Small intestine (tissue), 7 donors: ENCODE measurements at regions not wholly inside any gene's neighbourhood (a gene's known extent, or its start where the extent isn't known, plus 50 kb on each side); places are given as distances from the start of the nearest gene placed in this dataset.

Source experiments
- DNase-seq, 2 donors: peaks; one replicate each; pipeline versions ENCODE4 v3.0.0 to v3.0.0-alpha.2; 2013
- FAIRE-seq: peaks from 2 replicates; lab custom pipeline; 2012; peaks lifted over from hg19 to GRCh38; lab: Jason Lieb, UNC
- H3K27ac ChIP-seq, 3 donors: one replicate each; pipeline ENCODE4 v1.5.1; 2013; ENCODE audit warnings: low read length in 2 of 3, mild to moderate bottlenecking in 2 of 3, control low read depth in 1 of 3, inconsistent platforms in 1 of 3, low read depth in 1 of 3, moderate library complexity in 1 of 3
- H3K27me3 ChIP-seq, 3 donors: one replicate each; pipeline ENCODE4 v1.6.1; 2013; ENCODE audit warnings: low read length in 3 of 3, inconsistent platforms in 1 of 3; ENCODE audit not compliant: control insufficient read depth in 3 of 3, insufficient read depth in 3 of 3
- H3K36me3 ChIP-seq, 3 donors: one replicate each; pipeline ENCODE4 v1.6.1; 2013; ENCODE audit warnings: low read length in 3 of 3, inconsistent platforms in 1 of 3, low read depth in 1 of 3, mild to moderate bottlenecking in 1 of 3, moderate library complexity in 1 of 3; ENCODE audit not compliant: control insufficient read depth in 3 of 3, insufficient read depth in 2 of 3
- H3K4me1 ChIP-seq, 3 donors: one replicate each; pipeline ENCODE4 v1.6.1; 2013; ENCODE audit warnings: low read length in 2 of 3, inconsistent platforms in 1 of 3, low read depth in 1 of 3, mild to moderate bottlenecking in 1 of 3, moderate library complexity in 1 of 3; ENCODE audit not compliant: control insufficient read depth in 3 of 3, insufficient read depth in 2 of 3
- H3K4me3 ChIP-seq, 3 donors: one replicate each; pipeline ENCODE4 v1.5.1; 2013; ENCODE audit warnings: low read length in 3 of 3, control low read depth in 1 of 3, inconsistent platforms in 1 of 3, low read depth in 1 of 3, mild to moderate bottlenecking in 1 of 3, moderate library complexity in 1 of 3
- H3K9me3 ChIP-seq, 2 donors: one replicate each; pipeline ENCODE4 v1.6.1; 2013; ENCODE audit warnings: low read depth in 1 of 2, low read length in 1 of 2; ENCODE audit not compliant: control insufficient read depth in 2 of 2, insufficient read depth in 1 of 2
- WGBS, 3 donors: extraction: QIAGEN DNeasy Blood & Tissue Kit; methylation state at CpG; one replicate each; pipeline ENCODE4 v1.1.7; 2013; 5-methylcytosine and 5-hydroxymethylcytosine counted together
- donor health status: healthy with polysubstance abuse.
- donor health status: control.
- donor health status: control.
- donor health status: Bipolar disorder and iron deficiency.
- donor health status: healthy.

- 74 to 81% (median 75%) methylated on average over 10 of the region's 10 CpGs for WGBS, 3 donors
- FAIRE-seq = no peak
- H3K4me1 ChIP-seq = peaks cover 0 to 14% (median 7%) of the 10 kb centered on the region in 3 donors
- DNase-seq = no peak
- no peak overlapping the region for H3K4me3 ChIP-seq
- H3K27me3 ChIP-seq = no peaks in the 10 kb centered on the region
- H3K9me3 ChIP-seq = no peaks in the 10 kb centered on the region
- no peak overlapping the region for H3K27ac ChIP-seq
- H3K36me3 ChIP-seq = no peaks in the 10 kb centered on the region
These were observed 66.0 kb upstream of the ACSL3 start for GRCh38 chr2:222794585-222795449.

DNA sequence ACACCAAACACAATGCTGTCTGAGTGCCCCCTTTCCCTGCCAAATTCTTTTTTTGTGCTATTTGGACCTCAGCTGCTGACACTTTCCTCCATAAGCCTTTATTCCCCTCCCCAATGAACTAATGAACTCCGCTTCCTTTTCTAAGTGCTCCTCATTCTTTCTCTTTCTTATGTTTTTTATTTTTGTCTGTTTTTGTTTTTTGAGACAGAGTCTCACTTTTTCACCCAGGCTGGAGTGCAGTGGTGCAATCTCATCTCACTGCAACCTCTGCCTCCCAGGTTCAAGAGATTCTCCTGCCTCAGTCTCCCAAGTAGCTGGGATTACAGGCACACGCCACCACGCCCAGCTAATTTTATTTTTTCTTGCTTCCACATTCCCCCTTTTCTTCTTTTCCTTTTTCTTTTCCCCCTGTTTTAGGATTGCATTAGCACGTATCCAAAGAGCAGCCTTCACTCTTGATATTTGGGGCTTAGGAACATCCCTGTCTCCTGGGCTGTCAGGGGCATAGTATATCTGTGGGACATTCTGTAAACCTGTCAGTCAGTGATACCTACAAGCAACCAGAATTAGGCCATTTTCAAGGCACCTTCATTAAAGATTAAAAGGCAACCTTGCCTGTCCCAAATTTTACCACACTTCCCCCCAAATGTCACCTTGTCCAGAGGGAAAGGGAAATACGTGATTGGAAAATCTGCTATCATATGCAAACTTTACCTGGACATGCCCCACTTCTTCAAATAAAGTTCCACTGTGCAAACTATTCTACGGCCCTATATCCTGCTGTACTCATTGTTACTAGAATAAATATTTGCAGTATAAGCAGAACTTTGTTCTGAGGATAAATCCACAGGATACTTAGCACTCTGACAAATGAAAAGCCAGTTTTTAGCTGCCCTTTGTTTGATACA lies 65.1 kb upstream of the ACSL3 start:
- FAIRE-seq (no peak), DNase-seq (peak in 1 of 2 donors; percentile 24)

DNA sequence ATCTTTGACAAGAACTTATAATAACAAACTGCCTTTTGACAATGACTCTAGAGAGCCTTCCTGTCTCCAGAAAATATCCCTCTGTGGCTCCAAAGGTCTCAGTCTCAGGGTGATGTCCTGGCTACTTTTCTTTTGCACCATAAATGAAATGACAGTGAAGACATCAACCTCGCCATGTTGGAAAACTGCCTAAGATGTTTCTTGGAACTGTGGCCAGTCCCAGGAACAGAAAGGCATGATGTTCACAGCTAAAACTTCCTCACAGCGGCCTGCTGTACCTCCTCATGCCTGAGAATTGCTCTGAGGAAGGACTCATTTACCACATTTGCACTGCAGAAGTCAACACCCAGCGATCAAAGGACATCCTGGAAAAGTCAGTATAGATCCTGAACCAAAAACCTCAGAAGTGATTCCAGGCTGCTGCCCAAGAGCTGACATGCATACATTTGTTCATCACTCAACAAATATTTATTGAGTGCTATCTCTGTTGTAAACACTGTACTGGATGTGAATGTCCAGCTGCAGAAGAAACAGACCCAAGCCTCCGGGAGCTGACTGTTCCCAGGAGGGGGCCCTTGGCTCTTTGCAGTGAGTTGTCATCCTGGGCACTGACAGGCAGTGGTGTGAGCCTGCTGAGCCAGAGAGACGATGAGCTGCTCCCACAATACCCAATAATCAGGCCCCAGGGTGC lies 64.3 kb upstream of the ACSL3 start:
- Histone ChIP-seq H3K9me3 (no peaks in the 10 kb centered on the region), H3K4me3 (no peak overlapping the region), H3K27me3 (no peaks in the 10 kb centered on the region), H3K36me3 (no peaks in the 10 kb centered on the region), H3K4me1 (peaks cover 0 to 14% (median 6%) of the 10 kb centered on the region in 3 donors), H3K27ac (peak overlapping the region in 2 of 3 donors; percentile 49 to 77)
- 47 to 59% (median 59%) methylated on average over 5 of the region's 5 CpGs for WGBS, 3 donors
- peak; percentile 28 to 31 for DNase-seq
- no peak for FAIRE-seq

More for the DNA sequence above, 65.1 kb upstream of the ACSL3 start:
- Histone ChIP-seq H3K4me3 (no peak overlapping the region), H3K9me3 (no peaks in the 10 kb centered on the region), H3K36me3 (no peaks in the 10 kb centered on the region), H3K4me1 (peaks cover 0 to 14% (median 6%) of the 10 kb centered on the region in 3 donors), H3K27me3 (no peaks in the 10 kb centered on the region), H3K27ac (peak overlapping the region in 1 of 3 donors; percentile 49)
- 67 to 78% (median 68%) methylated on average over 6 of the region's 6 CpGs for WGBS, 3 donors

GRCh38 chr2:222797261-222797660 lies 63.6 kb upstream of the ACSL3 start:
- FAIRE-seq = no peak
- Histone ChIP-seq H3K9me3 (no peaks in the 10 kb centered on the region), H3K27ac (no peak overlapping the region), H3K4me3 (no peak overlapping the region), H3K36me3 (no peaks in the 10 kb centered on the region), H3K4me1 (peaks cover 0 to 14% (median 6%) of the 10 kb centered on the region in 3 donors), H3K27me3 (no peaks in the 10 kb centered on the region)
- WGBS, 3 donors = 3 to 29% (median 20%) methylated on average over 2 of the region's 2 CpGs
- DNase-seq = no peak

GRCh38 chr2:222797871-222798270 lies 63.0 kb upstream of the ACSL3 start:
- Histone ChIP-seq H3K27ac (no peak overlapping the region), H3K36me3 (no peaks in the 10 kb centered on the region), H3K27me3 (no peaks in the 10 kb centered on the region), H3K4me1 (peaks cover 0 to 14% (median 6%) of the 10 kb centered on the region in 3 donors), H3K9me3 (no peaks in the 10 kb centered on the region), H3K4me3 (no peak overlapping the region)
- FAIRE-seq (no peak), DNase-seq (no peak)
- WGBS, 3 donors = 78 to 85% (median 83%) methylated on average over 3 of the region's 3 CpGs

GRCh38 chr2:222798528-222798927 lies 62.3 kb upstream of the ACSL3 start:
- H3K9me3 ChIP-seq = no peaks in the 10 kb centered on the region
- H3K27me3 ChIP-seq = no peaks in the 10 kb centered on the region
- H3K27ac ChIP-seq = no peak overlapping the region
- H3K4me1 ChIP-seq = peaks cover 0 to 14% (median 6%) of the 10 kb centered on the region in 3 donors
- no peaks in the 10 kb centered on the region for H3K36me3 ChIP-seq
- FAIRE-seq = no peak
- peak; percentile 10 to 26 for DNase-seq
- H3K4me3 ChIP-seq = no peak overlapping the region

DNA sequence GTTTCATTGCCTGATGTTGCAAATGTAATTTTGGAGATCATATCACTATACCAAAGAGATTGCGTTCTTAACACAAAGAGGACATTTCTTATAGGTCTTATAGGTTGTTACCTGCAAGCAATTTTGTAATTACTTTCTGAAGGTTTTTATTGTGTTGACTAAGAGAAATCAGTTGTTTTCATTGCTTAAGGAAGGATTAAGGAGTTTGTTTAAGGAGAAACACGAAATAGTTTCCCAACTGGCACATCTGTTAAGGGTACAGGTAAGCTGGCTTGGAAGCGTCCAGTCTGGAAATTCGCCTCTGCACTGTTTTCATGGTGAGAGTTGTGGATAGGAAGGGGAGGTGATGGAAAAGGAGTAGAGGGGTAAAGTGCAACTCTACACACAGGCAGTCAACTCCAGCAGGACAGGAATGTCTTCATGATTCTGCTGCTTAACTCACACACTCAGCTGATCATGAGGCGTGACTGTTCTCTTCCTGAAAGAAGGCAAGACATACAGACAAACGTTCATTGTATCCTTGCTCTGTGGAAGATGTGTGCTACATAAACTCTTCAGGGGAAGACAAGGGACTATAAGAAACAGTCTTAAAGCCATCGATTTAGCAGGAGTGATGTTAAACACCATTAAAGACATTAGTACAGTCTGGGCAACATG lies 61.4 kb upstream of the ACSL3 start:
- Histone ChIP-seq H3K27ac (no peak overlapping the region), H3K4me3 (no peak overlapping the region), H3K4me1 (peaks cover 0 to 14% (median 6%) of the 10 kb centered on the region in 3 donors), H3K9me3 (no peaks in the 10 kb centered on the region), H3K36me3 (no peaks in the 10 kb centered on the region), H3K27me3 (no peaks in the 10 kb centered on the region)
- FAIRE-seq = no peak
- 78 to 86% (median 81%) methylated on average over 7 of the region's 7 CpGs for WGBS, 3 donors
- DNase-seq = no peak
